PC-9 (cell line): ENCODE measurements at regions not wholly inside any gene's neighbourhood (a gene's known extent, or its start where the extent isn't known, plus 50 kb on each side); places are given as distances from the start of the nearest gene placed in this dataset.

Source experiments
- BruUV-seq: library from RNA; stranded (reverse); fragments of 400-500 nt; replicated peaks from 2 replicates; lab custom pipeline; 2021; lab: Mats Ljungman, UMichigan
- CTCF ChIA-PET: fragments of 300-600 bp; sonication (Branson Sonifier 250); formaldehyde crosslinking; loops from one replicate; lab custom pipeline; 2022; ENCODE audit warnings: antibody characterized with exemption; lab: Charles Lee
- POLR2A ChIA-PET: fragments of 300-600 bp; sonication (Branson Sonifier 250); formaldehyde crosslinking; loops from one replicate; lab custom pipeline; 2022; ENCODE audit warnings: antibody characterized with exemption; ENCODE audit not compliant: unreplicated experiment; lab: Charles Lee
- DNase-seq, 2 experiments: peaks; one replicate each; pipeline versions ENCODE4 v3.0.0 to v3.0.0-alpha.2; 2015 to 2022; ENCODE audit warnings: mixed read lengths in 1 of 2
- H2AFZ ChIP-seq: fragments of 200-600 bp; sonication (generic); 2 replicates; pipeline ENCODE4 v1.8.1; 2017; ENCODE audit warnings: antibody characterized with exemption
- H3F3A ChIP-seq: fragments of 200-600 bp; sonication (generic); 2 replicates; pipeline ENCODE4 v1.8.1; 2017; ENCODE audit warnings: antibody characterized with exemption, mild to moderate bottlenecking, low read depth; ENCODE audit not compliant: insufficient read depth
- H3K27ac ChIP-seq: fragments of 200-600 bp; sonication (generic); 2 replicates; pipeline ENCODE4 v1.6.1; 2016; ENCODE audit warnings: mixed run types
- H3K27me3 ChIP-seq: fragments of 200-600 bp; sonication (generic); 2 replicates; pipeline ENCODE4 v1.6.1; 2016; ENCODE audit warnings: low read depth, mixed run types; ENCODE audit not compliant: insufficient read depth
- H3K36me3 ChIP-seq: fragments of 200-600 bp; sonication (generic); 2 replicates; pipeline ENCODE4 v1.6.1; 2016; ENCODE audit warnings: low read depth, mixed run types
- H3K4me1 ChIP-seq: fragments of 200-600 bp; sonication (generic); replicated peaks from 2 replicates; pipeline ENCODE4 v1.6.1; 2016; ENCODE audit warnings: mixed run types; ENCODE audit not compliant: insufficient read depth
- H3K4me2 ChIP-seq: fragments of 200-600 bp; sonication (generic); 2 replicates; pipeline ENCODE4 v1.6.1; 2017; ENCODE audit warnings: mixed run types
- H3K4me3 ChIP-seq: fragments of 200-600 bp; sonication (generic); 2 replicates; pipeline ENCODE4 v1.6.1; 2016; ENCODE audit warnings: mixed run types
- H3K79me2 ChIP-seq: fragments of 200-600 bp; sonication (generic); 2 replicates; pipeline ENCODE4 v1.6.1; 2017; ENCODE audit warnings: low read depth, mixed run types
- H3K9me2 ChIP-seq: fragments of 200-600 bp; sonication (generic); 2 replicates; pipeline ENCODE4 v1.8.1; 2017; ENCODE audit warnings: mild to moderate bottlenecking; ENCODE audit not compliant: insufficient read depth
- H3K9me3 ChIP-seq: fragments of 200-600 bp; sonication (generic); 2 replicates; pipeline ENCODE4 v1.8.1; 2016; ENCODE audit warnings: low read depth; ENCODE audit not compliant: insufficient read depth
- H4K20me1 ChIP-seq: fragments of 200-600 bp; sonication (generic); 2 replicates; pipeline ENCODE4 v1.8.1; 2017; ENCODE audit not compliant: insufficient read depth
- EZH2 ChIP-seq: fragments of 200-600 bp; sonication (generic); IDR thresholded peaks from 2 replicates; pipeline ENCODE4 v1.8.0; 2017; ENCODE audit warnings: antibody characterized with exemption, low read depth
- intact Hi-C: fragments of 100-400 bp; cut with micrococcal nuclease; formaldehyde crosslinking; loops from one replicate; pipeline ENCODE4 v1.10.0; 2022; ENCODE audit not compliant: unreplicated experiment
- TF ChIP-seq, protein P1 (sequence below): fragments of 200-600 bp; sonication (generic); conservative IDR thresholded peaks from 2 replicates; pipeline ENCODE4 v1.6.1; 2017; ENCODE audit warnings: mixed run types, antibody characterized with exemption, mild to moderate bottlenecking, moderate library complexity

DNA sequence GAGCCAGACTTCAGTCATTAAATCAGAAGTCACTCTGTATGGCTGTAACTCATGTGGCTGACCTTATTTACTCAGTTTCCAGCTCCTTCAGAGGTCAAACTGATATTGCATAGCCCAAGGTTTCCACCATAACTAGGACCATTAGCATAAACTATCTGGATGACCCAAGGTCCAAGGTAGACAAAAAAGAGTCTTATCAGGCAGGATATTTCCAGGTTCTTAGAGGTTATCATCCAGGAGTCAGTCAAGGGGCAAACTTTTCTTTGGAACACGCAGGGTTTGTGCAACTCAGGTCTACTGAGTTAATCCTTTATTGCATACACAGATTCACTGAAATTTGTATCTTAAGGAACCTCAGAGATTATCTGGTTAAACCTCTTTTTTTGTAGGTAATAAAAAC lies 66.5 kb downstream of the AVPR1A start:
- intact Hi-C loops, result no loop called here
- no peaks in the 10 kb centered on the region for H3K27me3 ChIP-seq
- TF ChIP-seq, protein P1, sequence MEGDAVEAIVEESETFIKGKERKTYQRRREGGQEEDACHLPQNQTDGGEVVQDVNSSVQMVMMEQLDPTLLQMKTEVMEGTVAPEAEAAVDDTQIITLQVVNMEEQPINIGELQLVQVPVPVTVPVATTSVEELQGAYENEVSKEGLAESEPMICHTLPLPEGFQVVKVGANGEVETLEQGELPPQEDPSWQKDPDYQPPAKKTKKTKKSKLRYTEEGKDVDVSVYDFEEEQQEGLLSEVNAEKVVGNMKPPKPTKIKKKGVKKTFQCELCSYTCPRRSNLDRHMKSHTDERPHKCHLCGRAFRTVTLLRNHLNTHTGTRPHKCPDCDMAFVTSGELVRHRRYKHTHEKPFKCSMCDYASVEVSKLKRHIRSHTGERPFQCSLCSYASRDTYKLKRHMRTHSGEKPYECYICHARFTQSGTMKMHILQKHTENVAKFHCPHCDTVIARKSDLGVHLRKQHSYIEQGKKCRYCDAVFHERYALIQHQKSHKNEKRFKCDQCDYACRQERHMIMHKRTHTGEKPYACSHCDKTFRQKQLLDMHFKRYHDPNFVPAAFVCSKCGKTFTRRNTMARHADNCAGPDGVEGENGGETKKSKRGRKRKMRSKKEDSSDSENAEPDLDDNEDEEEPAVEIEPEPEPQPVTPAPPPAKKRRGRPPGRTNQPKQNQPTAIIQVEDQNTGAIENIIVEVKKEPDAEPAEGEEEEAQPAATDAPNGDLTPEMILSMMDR, result no peak
- TF ChIP-seq EZH2, result no peak
- CTCF ChIA-PET, result interaction anchor here (0.6 kb wide), 1 partner anchor 742 kb away, joined by 4 read pairs; no protein-coding TSS in a partner anchor
- no peaks in the 10 kb centered on the region for H3K4me1 ChIP-seq
- H3K9me3 ChIP-seq, result no peaks in the 10 kb centered on the region
- H3F3A ChIP-seq, result no peaks in the 10 kb centered on the region
- no TSS peak for BruUV-seq
- H3K4me2 ChIP-seq, result no peak overlapping the region
- no peak overlapping the region for H3K4me3 ChIP-seq
- no peaks in the 10 kb centered on the region for H3K9me2 ChIP-seq
- H3K27ac ChIP-seq, result no peak overlapping the region
- no peak overlapping the region for H2AFZ ChIP-seq
- no peak for DNase-seq
- no peaks in the 10 kb centered on the region for H4K20me1 ChIP-seq
- H3K79me2 ChIP-seq, result no peaks in the 10 kb centered on the region
- POLR2A ChIA-PET, result no interaction called here
- H3K36me3 ChIP-seq, result no peaks in the 10 kb centered on the region

DNA sequence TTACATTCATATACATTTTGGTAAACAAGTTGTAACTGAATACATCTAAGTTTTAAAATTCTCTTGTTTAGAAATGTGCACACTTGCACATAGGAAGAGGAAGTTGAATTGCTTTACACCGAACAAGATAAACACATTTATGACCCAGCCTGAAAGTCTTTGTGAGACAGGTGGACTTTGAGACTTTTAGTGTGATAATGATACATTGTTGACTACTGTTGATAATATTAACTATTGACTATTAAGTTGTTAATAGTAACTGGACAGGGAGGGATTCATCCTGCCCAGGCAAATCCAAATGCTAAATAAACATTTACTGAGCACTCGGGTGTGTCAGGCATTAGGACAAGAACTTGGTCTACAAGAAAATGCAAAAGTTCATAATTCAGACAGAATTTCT lies 68.0 kb downstream of the AVPR1A start:
- no peaks in the 10 kb centered on the region for H3K4me1 ChIP-seq
- no peaks in the 10 kb centered on the region for H3F3A ChIP-seq
- TF ChIP-seq EZH2, result no peak
- TF ChIP-seq, protein P1, result no peak
- H3K4me3 ChIP-seq, result no peak overlapping the region
- H3K4me2 ChIP-seq, result no peak overlapping the region
- no peaks in the 10 kb centered on the region for H3K27me3 ChIP-seq
- intact Hi-C loops, result no loop called here
- H3K27ac ChIP-seq, result no peak overlapping the region
- ChIA-PET CTCF (no interaction called here), POLR2A (no interaction called here)
- no peaks in the 10 kb centered on the region for H4K20me1 ChIP-seq
- no peak overlapping the region for H2AFZ ChIP-seq
- H3K9me3 ChIP-seq, result no peaks in the 10 kb centered on the region
- no peaks in the 10 kb centered on the region for H3K36me3 ChIP-seq
- DNase-seq, result no peak
- no TSS peak for BruUV-seq
- H3K79me2 ChIP-seq, result no peaks in the 10 kb centered on the region
- no peaks in the 10 kb centered on the region for H3K9me2 ChIP-seq

- Histone ChIP-seq H3K9me3 (no peaks in the 10 kb centered on the region), H3K4me1 (no peaks in the 10 kb centered on the region), H3K79me2 (no peaks in the 10 kb centered on the region), H3F3A (no peaks in the 10 kb centered on the region), H4K20me1 (no peaks in the 10 kb centered on the region), H3K27me3 (no peaks in the 10 kb centered on the region), H3K4me3 (no peak overlapping the region), H2AFZ (no peak overlapping the region), H3K9me2 (no peaks in the 10 kb centered on the region), H3K36me3 (no peaks in the 10 kb centered on the region), H3K4me2 (no peak overlapping the region), H3K27ac (no peak overlapping the region)
- intact Hi-C loops, result no loop called here
- TF ChIP-seq, protein P1, result no peak
- no peak for TF ChIP-seq EZH2
- POLR2A ChIA-PET, result no interaction called here
- no peak for DNase-seq
- CTCF ChIA-PET, result no interaction called here
- BruUV-seq, result no TSS peak
These were observed 71.1 kb downstream of the AVPR1A start for GRCh38 chr12:63079791-63080502.
